A549 (cell line): ENCODE measurements at regions not wholly inside any gene's neighbourhood (a gene's known extent, or its start where the extent isn't known, plus 50 kb on each side); places are given as distances from the start of the nearest gene placed in this dataset.

ENCODE experiments used
- BCL3 ChIP-seq: fragments of >200 bp; sonication (Bioruptor Twin); formaldehyde crosslinking; IDR thresholded peaks from 3 replicates; pipeline ENCODE4 v1.6.1; 2016
- CTCF ChIP-seq: fragments of >200 bp; sonication (Bioruptor Twin); formaldehyde crosslinking; IDR thresholded peaks from 3 replicates; pipeline ENCODE4 v1.5.1; 2016
- ELK1 ChIP-seq: fragments of 150-350 bp; IDR thresholded peaks from 2 replicates; pipeline ENCODE4 v1.6.1; 2014; ENCODE audit warnings: low read depth, mild to moderate bottlenecking, low read length
- EP300 ChIP-seq, 2 experiments: fragments of >200 bp; sonication (Bioruptor Twin); formaldehyde crosslinking; IDR thresholded peaks; 2 replicates in 1 of 2; 3 replicates in 1 of 2; pipeline ENCODE4 v1.6.1; 2016 to 2017
- GATA3 ChIP-seq: IDR thresholded peaks from 2 replicates; pipeline ENCODE4 v1.6.1; 2012; ENCODE audit warnings: borderline replicate concordance

GRCh38 chr2:16010011-16010410 is 69.7 kb downstream of the MYCN start:
- TF ChIP-seq CTCF: no peak
- TF ChIP-seq EP300 (IDR thresholded peaks at IDR 0.05): no peak
- TF ChIP-seq BCL3: no peak
- no peak for TF ChIP-seq ELK1
- no peak for TF ChIP-seq GATA3
